Right lobe of liver (tissue), 6 donors: ENCODE measurements at regions not wholly inside any gene's neighbourhood (a gene's known extent, or its start where the extent isn't known, plus 50 kb on each side); places are given as distances from the start of the nearest gene placed in this dataset.
"Not testable (repeated sequence)": the region's sequence is repeated elsewhere in the genome, so short reads cannot be mapped to it uniquely, and the experiment has no call there.

ENCODE experiments used
- ATAC-seq, 4 donors: fragments of 200-7000 bp; cut with Tn5 transposase; one replicate each; pipeline ENCODE4 v1.9.1; 2020; ENCODE audit warnings: mild to moderate bottlenecking in 4 of 4, moderate library complexity in 4 of 4
- DNase-seq, 3 donors: peaks; one replicate each; pipeline ENCODE4 v3.0.0-alpha.2; 2020
- H3K27ac ChIP-seq, 3 donors: fragments of 200-600 bp; one replicate each; pipeline ENCODE4 v1.8.0; 2022
- H3K27me3 ChIP-seq, 2 donors: fragments of 200-600 bp; one replicate each; pipeline ENCODE4 v1.8.0; 2022
- H3K36me3 ChIP-seq, 4 donors: fragments of 200-600 bp; sonication (generic) in 1 of 4; one replicate each; pipeline versions ENCODE4 v1.5.1 to v1.8.0; 2017 to 2022; ENCODE audit warnings: control low read depth in 1 of 4
- H3K4me1 ChIP-seq, 4 donors: fragments of 200-600 bp; sonication (generic) in 1 of 4; one replicate each; pipeline versions ENCODE4 v1.5.1 to v1.8.0; 2017 to 2022; ENCODE audit warnings: control low read depth in 1 of 4
- H3K4me3 ChIP-seq, 3 donors: fragments of 200-600 bp; one replicate each; pipeline ENCODE4 v1.8.0; 2022
- H3K9me3 ChIP-seq, 4 donors: fragments of 200-600 bp; sonication (generic) in 1 of 4; one replicate each; pipeline versions ENCODE4 v1.5.1 to v1.8.0; 2017 to 2022; ENCODE audit warnings: control low read depth in 1 of 4
- POLR2A ChIP-seq: fragments of 450-650 bp; IDR thresholded peaks from one replicate; pipeline ENCODE4 v1.6.1; 2017; ENCODE audit warnings: antibody characterized with exemption, mild to moderate bottlenecking
- WGBS: methylation state at CpG from one replicate; pipeline ENCODE4 v1.1.6; 2018; ENCODE audit warnings: low coverage, low lambda C conversion rate; ENCODE audit not compliant: insufficient coverage; ENCODE audit errors: missing lambda C conversion rate; 5-methylcytosine and 5-hydroxymethylcytosine counted together
- intact Hi-C, 2 donors: fragments of 100-400 bp; cut with DNase I; formaldehyde crosslinking; loops; one replicate each; pipeline versions ENCODE4 v1.11.2 to v1.14.1; 2022
- TF ChIP-seq, protein P1 (sequence below), 4 donors: fragments of 200-600 bp in 3 of 4; fragments of 450-650 bp in 1 of 4; IDR thresholded peaks; one replicate each; pipeline versions ENCODE4 v1.5.1 to v1.8.0; 2016 to 2022; ENCODE audit warnings: antibody characterized with exemption in 4 of 4, mild to moderate bottlenecking in 2 of 4
- donor health status: DM: no; HTN: yes; CAD: no.
- donor health status: DM: no; HTN: no; CAD: no.
- donor health status: DM: no; HTN: no; CAD: no.
- donor health status: DM: no; HTN: yes; CAD: no.
- donor health status: DM: no; HTN: yes; CAD: no.

DNA sequence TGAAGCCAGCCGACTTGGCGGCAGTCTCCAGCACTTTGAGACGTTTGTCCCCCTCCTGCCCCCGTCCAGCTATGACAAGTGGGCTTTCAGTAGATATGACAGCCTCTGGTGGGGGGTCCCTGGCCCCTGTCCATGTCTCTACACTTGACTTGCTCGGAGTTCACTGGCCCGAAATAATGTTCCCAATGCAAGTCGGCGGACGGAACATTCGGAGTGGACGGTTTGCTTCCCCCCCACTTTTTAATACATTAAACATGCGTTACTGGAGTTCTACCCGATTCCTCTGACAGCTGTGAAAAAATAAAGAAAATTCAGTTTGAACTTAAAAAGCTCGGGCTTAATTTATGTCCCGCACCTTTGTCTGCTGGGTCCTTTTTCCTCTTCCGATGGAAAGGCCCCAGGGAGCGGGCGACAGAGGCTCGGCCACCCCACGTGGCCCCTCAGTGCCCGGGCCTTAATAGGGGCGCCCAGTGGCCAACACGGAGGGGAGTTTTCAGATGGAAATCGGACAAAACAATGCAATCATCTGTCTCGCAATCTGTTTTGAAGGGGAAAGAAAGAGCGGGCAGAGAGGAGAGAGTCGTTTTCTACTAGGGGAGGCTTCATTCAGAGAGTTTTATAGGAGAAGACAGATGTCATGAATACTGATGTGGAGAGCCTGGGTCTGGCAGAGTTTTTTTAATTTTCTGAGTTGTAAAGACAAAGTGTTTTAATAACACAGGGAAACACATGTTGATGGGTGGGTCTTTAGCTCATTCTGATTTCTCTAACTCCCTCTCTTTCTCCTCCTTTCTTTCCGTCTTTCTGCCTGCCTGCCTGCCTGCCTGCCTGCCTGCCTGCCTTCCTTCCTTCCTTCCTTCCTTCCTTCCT is 50.2 kb downstream of the SMIM38 start:
- WGBS: 79% methylated on average over 23 of the region's 28 CpGs
- Histone ChIP-seq H3K36me3 (no peaks in the 10 kb centered on the region), H3K27ac (no peak overlapping the region), H3K4me1 (no peaks in the 10 kb centered on the region), H3K27me3 (no peaks in the 10 kb centered on the region), H3K4me3 (no peak overlapping the region), H3K9me3 (no peaks in the 10 kb centered on the region)
- peak in 1 of 3 donors; percentile 9 for DNase-seq
- intact Hi-C loops: no loop called here
- TF ChIP-seq POLR2A: no peak
- TF ChIP-seq, protein P1, sequence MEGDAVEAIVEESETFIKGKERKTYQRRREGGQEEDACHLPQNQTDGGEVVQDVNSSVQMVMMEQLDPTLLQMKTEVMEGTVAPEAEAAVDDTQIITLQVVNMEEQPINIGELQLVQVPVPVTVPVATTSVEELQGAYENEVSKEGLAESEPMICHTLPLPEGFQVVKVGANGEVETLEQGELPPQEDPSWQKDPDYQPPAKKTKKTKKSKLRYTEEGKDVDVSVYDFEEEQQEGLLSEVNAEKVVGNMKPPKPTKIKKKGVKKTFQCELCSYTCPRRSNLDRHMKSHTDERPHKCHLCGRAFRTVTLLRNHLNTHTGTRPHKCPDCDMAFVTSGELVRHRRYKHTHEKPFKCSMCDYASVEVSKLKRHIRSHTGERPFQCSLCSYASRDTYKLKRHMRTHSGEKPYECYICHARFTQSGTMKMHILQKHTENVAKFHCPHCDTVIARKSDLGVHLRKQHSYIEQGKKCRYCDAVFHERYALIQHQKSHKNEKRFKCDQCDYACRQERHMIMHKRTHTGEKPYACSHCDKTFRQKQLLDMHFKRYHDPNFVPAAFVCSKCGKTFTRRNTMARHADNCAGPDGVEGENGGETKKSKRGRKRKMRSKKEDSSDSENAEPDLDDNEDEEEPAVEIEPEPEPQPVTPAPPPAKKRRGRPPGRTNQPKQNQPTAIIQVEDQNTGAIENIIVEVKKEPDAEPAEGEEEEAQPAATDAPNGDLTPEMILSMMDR (IDR thresholded peaks at IDR 0.05): no peak
- ATAC-seq: no peak

DNA sequence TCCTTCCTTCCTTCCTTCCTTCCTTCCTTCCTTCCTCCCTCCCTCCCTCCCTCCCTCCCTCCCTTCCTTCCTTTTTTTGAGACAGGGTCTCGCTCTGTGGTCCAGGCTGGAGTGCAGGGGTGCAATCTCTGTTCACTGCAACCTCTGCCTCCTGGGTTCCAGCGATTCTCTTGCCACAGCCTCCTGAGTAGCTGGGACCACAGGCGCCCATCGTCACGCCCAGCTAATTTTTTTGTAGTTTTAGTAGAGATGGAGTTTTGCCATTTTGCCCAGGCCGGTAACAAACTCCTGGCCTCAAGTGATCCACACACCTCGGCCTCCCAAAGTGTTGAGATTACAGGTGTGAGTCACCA is 50.9 kb downstream of the SMIM38 start:
- H3K27me3 ChIP-seq, H3K27ac ChIP-seq, H3K9me3 ChIP-seq, H3K36me3 ChIP-seq, ATAC-seq, H3K4me3 ChIP-seq, intact Hi-C loops, H3K4me1 ChIP-seq: not testable (repeated sequence)
- WGBS: 69% methylated on average over 7 of the region's 7 CpGs
- peak in 1 of 3 donors; percentile 7 for DNase-seq

DNA sequence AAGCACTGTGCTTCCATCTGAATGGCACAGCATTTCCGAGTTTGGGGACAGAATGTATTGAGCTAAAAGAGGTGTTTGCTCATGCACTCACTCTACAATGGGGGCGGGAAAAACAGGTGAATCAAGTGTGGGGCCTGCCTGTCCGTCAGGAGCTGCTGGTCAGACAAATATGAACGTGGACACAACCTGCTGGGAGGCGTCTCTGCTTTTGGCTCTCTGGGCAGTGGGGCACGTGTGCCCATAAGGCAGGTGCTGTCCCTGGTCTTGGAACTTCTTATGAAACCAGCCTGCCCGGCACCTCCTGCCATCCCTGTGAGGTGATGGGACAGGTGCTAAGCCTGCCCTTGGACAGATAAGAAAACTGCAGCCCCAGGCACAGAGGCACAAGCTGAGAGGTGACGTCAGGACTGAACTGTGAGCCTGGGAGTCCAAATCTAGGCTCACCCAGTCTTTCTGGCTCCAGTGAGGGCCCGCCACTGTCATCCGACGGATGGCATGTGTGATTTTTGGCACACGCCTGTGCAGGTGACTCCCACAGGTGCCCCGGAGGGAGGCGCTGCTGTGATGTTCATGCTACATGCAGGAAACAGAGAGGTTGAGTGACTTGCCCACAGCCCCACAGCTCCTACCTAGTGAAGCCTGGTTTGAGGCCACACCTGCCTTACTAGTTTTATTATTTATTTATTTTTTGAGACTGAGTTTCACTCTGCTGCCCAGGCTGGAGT is 51.6 kb downstream of the SMIM38 start:
- ATAC-seq: no peak
- intact Hi-C loops: no loop called here
- 74% methylated on average over 6 of the region's 14 CpGs for WGBS
- DNase-seq: peak in 1 of 3 donors; percentile 20
- H3K27ac ChIP-seq: no peak overlapping the region
- TF ChIP-seq, protein P1 (IDR thresholded peaks at IDR 0.05): no peak
- TF ChIP-seq POLR2A: no peak
- H3K4me3 ChIP-seq: no peak overlapping the region
- H3K9me3 ChIP-seq: no peaks in the 10 kb centered on the region
- H3K4me1 ChIP-seq: no peaks in the 10 kb centered on the region
- H3K27me3 ChIP-seq: no peaks in the 10 kb centered on the region
- no peaks in the 10 kb centered on the region for H3K36me3 ChIP-seq

DNA sequence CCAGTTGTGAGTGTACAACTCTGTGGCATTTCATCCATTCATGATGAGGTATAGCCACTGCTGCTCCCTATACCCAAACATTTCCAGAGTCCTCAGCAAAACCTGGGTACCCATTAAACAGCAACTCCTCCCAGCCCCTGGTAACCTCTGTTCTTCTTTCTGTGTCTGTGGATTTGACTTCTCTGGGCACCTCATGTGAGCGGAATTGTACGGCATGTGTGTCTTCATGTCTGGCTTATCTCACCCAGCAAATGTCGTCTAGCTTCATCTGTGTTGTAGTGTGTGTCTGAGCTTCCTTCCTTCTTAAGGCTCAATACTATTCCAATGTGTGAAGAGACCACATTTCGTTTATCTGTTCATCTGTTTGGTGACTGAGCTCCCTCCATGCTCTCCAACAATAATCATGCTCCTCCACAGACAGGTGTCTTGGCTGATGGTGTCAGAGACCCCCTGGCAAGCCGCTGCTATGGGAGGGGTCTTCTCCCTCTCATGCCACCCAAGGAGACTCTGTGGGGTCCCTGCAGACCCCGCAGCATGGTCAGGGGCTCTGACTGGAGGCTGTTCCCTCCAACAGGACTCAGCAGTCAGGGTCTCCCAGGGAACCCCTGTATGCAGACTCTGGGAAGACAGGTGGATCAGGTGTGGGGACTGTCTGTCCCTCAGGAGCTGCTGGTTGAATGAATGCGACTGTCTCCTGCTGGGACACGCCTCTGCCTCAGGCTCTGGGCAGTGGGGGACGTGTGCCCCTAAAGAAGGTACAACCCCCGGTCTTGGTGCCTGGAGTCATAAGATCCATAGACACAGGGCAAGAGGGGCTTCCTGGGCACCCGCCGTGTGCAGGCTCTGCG is 52.7 kb downstream of the SMIM38 start:
- DNase-seq (peak in 1 of 3 donors; percentile 31), ATAC-seq (no peak)
- H3K27me3 ChIP-seq: no peaks in the 10 kb centered on the region
- H3K27ac ChIP-seq: no peak overlapping the region
- H3K9me3 ChIP-seq: no peaks in the 10 kb centered on the region
- WGBS: 89% methylated on average over 6 of the region's 13 CpGs
- no peak overlapping the region for H3K4me3 ChIP-seq
- no peaks in the 10 kb centered on the region for H3K4me1 ChIP-seq
- TF ChIP-seq, protein P1 (IDR thresholded peaks at IDR 0.05): no peak
- TF ChIP-seq POLR2A: no peak
- H3K36me3 ChIP-seq: no peaks in the 10 kb centered on the region
- intact Hi-C loops: no loop called here
